Hematopoietic multipotent progenitor cell treated with erythropoietin and hydrocortisone succinate and interleukin-3 and kit ligand, for 8 days (in vitro differentiated cells): ENCODE measurements at regions not wholly inside any gene's neighbourhood (a gene's known extent, or its start where the extent isn't known, plus 50 kb on each side); places are given as distances from the start of the nearest gene placed in this dataset.

Source experiments
- DNase-seq: peaks from one replicate; pipeline ENCODE4 v3.0.0-alpha.2; 2015

DNA sequence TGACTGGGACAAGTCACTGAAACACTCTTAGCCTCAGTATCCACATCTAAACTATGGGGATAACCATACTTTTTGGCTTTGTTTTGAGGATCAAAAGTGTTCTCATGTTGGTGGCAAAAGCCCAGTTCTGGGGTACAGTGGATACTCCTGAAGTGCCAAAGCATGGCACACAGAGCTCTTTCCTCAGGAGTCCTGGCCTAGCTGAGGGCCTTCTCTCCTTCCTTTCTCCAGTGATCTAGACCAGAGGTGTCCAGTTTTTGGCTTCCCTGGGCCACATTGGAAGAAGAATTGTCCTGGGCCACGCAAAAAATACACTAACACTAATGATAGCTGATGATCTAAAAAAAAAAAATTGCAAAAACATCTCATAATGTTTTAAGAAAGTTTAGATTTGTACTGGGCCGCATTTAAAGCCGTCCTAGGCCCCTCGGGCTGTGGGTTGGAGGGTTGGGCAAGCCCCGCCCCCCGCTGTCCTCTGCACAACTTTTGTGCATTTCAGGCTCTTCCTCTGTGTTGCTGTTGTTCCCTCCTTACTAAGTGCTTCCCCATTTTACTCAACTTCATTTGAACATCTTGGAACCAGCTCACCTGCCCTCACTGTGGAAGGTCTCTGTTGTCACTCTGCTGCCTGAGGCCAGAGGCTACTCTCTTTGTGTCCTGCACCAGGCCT is 337.0 kb downstream of the CYRIA start:
- DNase-seq, result no peak

GRCh38 chr2:16327326-16327725 is 338.3 kb downstream of the CYRIA start:
- no peak for DNase-seq

- DNase-seq, result no peak
Measured at GRCh38 chr2:16326711-16327300, 338.8 kb downstream of the CYRIA start.

DNA sequence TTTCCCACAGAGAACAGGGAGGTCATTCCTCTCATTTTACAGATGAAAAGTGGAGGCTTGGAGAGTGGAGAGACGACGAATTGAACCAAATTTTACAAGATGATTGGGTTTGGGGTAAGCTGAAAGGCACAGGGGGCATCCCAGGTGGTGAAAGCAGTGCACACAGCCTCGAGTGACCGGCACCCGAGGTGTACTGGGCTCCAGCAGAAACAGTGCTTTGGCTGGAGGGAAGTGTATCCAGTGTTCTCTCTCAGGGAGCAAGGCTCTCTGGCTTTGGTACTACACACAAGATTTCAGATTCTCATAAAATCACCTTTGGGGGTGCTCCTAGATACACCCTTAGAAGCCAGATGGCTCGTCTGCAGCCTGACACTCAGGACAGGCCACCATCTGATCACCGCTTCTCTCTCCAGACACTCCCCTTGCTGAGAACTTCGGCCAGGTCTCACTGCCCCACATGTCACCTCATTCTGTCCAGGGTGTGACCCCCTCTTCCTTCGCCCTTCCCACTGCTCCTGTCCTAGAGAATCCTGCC is 339.6 kb downstream of the CYRIA start:
- no peak for DNase-seq

GRCh38 chr2:16325016-16325975 is 340.3 kb downstream of the CYRIA start:
- no peak for DNase-seq

GRCh38 chr2:16324544-16324937 is 341.1 kb downstream of the CYRIA start:
- DNase-seq, result no peak

DNA sequence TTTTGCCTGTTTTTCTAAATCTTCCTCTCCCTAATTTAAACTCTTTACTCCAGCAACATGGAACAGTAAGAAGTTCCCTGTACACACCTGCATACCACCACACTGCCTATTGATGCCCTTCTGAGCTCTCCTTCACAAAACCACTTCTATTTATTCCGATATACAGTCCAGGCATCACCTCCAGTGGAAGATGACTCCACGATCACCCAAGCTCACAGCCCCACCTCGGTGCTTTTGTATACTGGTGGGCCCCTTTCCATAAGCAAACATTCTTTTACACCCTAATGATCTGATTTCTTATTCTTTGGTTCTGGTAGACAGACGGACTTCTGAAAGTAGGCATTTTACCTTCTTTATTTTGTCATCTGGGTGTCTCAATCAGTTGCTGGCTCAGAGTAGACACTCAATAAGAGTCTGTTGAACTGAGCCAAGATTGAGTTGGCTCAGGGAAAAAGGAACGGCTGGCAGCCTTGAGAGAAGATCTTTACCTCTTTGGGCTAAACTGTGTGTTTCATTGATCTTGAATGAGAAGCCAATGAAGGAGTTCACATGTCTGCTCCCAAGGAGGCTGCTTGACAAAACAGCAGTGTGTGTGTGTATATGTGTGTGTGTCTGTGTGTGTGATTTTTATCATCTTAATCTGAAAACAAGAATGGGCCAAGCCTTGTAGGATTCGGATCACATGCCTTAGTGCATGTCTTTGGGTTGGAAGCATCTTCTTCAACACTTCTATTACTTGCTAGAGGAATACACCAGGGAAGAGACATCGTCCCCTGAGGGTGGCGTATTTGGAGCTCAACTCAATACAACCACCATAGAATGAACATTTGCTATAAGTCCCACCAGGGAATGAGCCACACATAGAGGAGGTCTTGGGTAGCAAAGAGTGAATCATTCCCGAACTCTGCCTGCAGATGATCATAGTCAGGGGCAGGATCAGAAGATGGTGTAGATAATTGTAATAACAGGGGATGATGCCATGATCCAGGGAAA is 341.8 kb downstream of the CYRIA start:
- DNase-seq, result no peak

DNA sequence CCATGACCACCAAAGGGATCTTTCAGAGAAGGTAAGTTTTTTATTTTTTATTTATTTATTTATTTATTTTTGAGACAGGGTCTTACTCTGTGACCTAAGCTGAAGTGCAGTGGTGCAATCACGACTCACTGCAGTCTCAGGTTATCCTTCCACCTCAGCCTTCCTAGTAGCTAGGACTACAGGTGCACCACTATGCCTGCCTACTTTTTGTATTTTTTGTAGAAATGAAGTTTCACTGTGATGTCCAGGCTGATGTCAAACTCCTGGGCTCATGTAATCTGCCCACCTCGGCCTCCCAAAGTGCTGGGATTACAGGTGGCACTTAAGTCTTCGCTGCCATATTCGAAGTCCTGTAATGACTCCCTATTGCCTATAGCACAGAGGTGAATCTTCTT is 342.5 kb downstream of the CYRIA start:
- DNase-seq, result no peak

DNA sequence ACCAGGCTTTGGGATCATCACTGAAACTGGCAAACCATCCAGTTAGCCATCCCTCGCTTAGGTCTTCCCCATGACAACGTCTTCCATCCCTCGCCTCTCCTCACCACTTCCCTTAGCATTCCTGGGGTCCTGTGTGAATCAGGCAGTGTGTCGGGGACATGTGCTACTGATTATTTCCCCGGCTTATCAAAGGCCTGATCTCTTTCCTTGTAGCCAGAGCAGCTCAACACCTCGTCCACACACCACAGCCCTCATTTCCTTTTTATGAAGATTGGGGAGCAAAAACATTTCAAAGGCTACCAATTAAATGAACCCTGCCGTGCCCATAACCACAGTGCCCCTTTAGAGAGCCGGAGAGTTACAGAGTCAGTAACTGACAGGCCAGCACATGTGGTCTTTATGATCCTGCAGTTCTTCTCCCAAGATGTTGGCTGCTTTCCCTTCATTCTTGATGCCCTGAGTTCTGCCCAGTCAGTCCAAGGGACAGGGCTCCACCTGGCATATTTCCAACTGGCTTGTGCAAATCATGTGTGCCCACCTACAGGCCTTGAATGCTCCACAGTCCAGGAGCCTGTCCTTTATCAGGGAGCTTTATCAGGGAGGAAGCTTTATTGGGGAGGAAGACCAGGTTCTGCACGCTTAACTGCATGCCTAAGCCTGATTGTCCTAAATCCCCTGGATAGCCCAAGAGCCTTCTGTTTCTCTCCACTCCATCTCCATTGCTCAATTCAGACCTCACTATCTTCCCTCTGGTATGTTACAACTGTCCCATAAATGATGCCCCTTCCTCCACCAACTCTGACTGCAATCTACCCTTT is 343.1 kb downstream of the CYRIA start:
- no peak for DNase-seq

- DNase-seq, result no peak
Measured at GRCh38 chr2:16321872-16322271, 343.8 kb downstream of the CYRIA start.

DNA sequence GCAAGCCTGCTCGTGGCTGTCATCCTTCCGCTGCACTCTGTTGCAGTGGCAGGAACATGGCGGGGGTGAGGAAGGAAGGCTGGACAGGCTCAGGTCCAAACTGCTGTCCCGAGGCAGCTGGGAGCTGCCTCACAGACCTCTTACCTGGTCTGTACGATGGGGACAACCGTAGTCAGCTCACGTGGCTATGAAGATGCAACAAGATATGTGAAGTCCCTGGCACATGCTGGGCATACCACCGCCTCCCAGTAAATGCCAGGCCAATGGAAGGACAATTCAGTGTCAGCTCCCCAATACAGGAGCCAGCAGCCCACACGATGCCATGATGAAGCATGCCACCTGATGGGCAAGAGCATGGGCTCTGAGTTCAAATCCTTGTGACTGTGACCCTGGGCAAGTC is 344.4 kb downstream of the CYRIA start:
- DNase-seq, result no peak

GRCh38 chr2:16320716-16321115 is 344.9 kb downstream of the CYRIA start:
- DNase-seq, result no peak

DNA sequence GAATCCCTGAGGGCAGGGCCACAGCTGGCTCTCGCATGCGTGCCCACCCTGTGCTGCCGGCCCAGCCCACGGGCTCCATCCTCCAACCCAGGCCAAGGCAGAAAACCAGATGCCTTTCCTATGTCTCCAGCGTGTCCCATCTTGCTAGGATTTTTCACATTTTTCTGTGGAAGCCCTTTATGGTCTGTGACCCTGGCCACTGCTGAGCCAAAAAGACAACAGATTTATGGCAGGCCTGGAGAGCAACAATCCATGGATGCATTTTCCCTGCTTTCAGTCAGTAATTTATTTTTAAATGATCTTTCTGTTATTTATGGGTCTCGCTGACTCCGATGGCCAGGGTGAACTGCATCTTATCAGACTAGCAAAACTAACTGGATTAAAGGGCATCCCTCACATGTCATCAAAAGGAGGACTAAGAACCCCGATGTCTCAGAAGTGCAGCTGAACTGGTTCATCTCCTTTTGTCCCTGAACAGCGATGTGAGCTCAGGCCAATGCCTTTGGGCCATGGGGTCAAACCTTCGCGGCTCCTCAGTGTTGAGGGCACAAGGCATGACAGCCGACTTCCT is 346.0 kb downstream of the CYRIA start:
- DNase-seq, result no peak

DNA sequence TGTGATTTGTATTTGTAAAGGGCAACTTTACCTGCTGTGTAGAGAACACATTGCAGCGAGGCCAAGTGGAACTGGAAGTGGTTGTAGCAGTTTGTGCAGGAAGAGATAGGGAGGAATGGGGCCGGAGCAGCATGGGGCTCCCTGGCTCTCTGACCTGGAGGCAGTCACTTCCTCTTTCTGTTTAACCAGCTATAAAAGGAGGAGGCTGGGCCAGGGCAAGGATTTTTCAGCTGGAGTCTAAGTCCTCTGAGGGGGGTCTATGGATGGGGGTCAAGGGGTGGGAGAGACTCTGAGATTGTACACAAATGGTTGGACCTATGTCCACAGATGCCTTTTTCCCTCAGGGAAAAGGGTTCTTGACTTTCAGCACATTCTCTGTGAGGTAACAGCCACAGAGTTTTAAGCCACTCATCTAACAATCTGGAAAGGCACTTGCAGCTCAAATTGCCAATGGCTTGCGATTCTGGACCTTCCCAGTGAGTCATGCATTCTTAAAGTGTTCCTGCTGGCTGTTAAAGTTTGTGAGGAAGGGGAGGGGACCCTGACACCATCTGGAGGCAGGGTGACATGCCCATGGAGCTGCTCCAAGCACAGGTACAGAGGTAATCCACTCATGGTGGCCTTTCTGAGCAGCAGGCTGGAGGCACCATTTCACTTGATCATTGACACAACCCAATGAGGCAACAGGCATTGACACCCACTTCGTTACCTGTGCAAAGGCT is 347.0 kb downstream of the CYRIA start:
- DNase-seq, result peak; percentile 30

DNA sequence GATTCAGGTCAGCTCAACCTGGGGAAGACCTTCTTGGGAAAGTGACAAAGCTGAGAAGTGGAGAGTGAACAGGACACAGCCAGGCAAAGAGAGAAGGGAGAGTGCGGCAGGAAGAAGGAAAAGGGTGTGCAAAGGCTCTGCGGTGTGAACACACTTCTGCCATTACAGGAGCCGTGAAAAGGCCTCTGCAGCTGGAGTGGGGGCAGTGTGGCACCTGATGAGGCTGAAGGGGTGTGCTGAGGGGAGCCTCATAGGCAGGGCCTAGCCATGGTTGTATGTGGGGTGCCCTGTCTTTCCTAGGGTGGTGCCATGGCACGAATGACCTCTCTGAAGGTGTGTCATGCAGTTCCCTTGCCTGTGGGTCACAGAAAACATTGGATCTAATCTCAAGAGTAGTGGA is 347.6 kb downstream of the CYRIA start:
- DNase-seq, result no peak

DNA sequence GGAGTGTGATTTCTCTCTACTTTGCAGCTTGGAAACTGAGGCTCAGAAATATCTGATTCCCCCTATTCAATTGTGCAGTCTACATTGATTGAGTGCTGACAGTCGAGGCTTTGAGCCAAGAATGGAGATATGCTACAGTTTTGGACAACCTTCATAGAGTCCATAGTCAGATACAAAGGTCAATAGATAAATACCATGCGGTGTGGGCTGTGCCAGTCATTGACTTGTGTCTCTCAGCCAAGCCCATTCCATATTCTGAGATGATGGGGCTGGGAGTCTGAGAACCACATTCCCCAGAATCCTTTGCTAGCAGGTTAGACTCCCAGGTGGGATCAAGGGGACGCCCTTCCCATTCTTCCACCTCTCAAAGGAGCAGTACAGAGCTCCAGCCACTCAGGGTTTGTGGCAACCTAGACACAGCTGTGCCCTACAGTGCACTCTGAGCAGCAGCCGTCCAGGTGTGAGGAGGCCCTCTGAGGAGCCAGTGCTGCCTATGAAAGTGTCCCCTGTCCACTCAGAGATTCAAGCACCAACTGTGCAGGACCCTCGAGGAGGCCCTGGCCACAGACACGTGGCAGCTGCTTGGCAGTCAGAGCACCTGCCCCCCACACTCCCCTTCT is 348.3 kb downstream of the CYRIA start:
- no peak for DNase-seq

DNA sequence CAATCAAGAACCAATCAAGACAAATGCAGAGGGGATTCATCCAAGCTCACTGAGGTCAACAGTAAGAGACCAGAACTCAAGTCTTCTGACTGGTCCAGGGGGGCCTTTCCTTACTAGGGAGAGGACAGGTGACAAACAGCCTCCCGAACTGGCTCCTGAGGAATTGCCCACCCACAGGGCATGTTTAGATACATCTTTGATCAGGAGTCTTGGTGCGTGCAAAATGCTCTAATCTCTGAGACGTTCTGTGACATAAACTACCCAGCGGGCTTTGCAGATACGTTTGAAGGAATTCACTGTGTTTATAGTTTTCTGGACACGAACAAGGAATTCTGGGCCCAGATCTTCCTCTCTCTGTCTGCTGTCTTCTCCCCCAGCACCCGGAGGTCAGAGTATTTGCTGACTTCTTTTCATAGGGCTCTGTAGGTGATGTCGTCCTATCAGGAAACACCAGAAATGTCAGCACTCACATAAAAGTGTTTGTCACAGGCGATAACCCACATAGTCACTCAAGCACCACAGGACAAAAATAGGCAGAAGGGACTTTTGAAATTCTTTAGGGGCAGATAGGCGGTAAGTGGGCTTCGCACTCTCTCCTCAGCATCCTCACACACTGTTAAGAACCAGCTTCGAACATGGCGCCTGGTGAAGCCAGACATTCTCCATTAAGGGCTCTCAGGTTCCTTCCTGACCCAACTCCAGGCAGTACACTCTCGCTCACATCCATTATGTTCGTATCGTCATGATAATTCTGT is 349.0 kb downstream of the CYRIA start:
- DNase-seq, result no peak

- no peak for DNase-seq
Measured at GRCh38 chr2:16315908-16316307, 349.7 kb downstream of the CYRIA start.

- no peak for DNase-seq
Measured at GRCh38 chr2:16315458-16315835, 350.2 kb downstream of the CYRIA start.
